Kidney glomerular epithelial cell (primary cell): ENCODE measurements at regions not wholly inside any gene's neighbourhood (a gene's known extent, or its start where the extent isn't known, plus 50 kb on each side); places are given as distances from the start of the nearest gene placed in this dataset.
A peak's percentile ranks its signal among the peaks of the same experiment; 100 is the strongest.

Experiments used
- DNase-seq: peaks from one replicate; lab custom pipeline; 2025; lab: John Stamatoyannopoulos, UW

GRCh38 chr9:87157366-87158031, 210.2 kb upstream of the GAS1 start:
- peak; percentile 71 for DNase-seq

DNA sequence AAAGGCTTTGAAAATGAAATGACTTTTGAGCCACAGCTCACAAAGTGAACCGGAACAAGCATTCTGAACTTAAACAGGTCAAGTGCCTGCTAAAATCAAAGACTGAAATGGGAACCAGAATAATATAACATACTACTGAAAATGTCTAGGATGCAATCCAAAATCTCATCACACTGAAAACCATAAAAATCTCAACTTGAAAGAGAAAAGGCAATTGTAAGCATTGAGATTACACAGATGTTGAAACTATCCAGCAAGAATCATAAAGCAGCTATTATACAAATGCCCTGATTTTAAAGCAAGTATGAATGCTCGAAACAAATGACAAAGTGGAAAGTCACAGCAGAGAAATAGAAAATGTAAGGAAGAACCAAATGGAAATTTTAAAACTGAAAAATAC, 211.5 kb upstream of the GAS1 start:
- no peak for DNase-seq

GRCh38 chr9:87160148-87161102, 213.1 kb upstream of the GAS1 start:
- DNase-seq: no peak

- no peak for DNase-seq
Observed at GRCh38 chr9:87167161-87167560, 219.9 kb upstream of the GAS1 start.

DNA sequence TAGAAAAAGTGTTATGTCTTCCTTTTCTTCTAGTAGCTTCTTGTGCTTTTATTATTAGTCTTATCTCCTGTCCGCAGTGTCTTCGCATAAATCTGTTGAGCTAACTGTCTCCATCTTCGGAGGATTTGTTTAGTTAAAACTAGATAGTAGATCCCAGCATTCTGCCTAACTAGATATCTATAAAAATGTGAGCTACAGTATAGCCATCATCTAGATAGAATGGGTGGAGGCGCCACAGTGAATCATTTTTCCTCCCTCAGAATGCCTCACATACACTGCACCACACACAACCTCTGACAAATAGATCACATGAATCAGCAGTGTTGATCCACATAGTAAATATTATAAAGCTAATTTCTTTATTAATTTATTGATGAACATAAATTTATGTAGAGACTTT, 220.3 kb upstream of the GAS1 start:
- no peak for DNase-seq

DNA sequence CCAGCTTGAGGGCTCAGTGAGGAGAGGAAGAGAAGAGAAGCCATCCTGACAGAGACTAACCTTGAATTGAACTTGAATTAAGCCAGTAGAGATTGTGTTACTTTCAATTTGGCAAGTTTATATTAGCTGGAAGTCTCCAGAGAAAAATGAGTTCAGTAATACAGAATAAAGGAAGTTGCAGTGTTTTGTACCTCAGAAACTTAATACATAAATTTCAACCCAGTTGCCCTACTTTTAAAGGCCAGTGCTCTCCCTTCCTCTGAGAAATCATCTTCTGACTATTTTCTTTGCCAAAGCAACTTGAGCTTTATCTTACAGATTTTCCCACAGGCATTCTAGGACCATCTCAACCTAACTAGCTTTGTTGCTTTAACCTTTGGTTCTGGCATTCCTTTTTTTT, 231.0 kb upstream of the GAS1 start:
- DNase-seq: no peak

GRCh38 chr9:87179553-87180340, 232.4 kb upstream of the GAS1 start:
- no peak for DNase-seq

DNA sequence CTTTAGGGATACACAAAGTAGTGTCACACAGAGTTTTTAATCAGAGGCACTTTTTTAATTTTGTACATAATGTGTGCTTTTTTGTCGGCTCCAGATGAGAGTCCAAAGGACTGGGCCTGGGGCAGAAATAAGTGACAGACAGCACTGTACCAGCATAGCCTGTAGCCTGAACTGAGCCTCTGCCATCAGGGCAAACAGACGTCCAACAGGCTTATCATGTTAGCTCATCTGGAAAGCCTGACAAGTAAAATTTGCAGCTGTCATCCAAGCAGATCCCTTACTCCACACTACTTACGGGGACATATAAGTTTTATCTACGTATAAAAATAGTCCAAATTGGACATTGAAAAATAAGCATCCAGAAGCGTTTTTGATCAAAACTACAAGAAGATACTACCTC, 233.1 kb upstream of the GAS1 start:
- no peak for DNase-seq

DNA sequence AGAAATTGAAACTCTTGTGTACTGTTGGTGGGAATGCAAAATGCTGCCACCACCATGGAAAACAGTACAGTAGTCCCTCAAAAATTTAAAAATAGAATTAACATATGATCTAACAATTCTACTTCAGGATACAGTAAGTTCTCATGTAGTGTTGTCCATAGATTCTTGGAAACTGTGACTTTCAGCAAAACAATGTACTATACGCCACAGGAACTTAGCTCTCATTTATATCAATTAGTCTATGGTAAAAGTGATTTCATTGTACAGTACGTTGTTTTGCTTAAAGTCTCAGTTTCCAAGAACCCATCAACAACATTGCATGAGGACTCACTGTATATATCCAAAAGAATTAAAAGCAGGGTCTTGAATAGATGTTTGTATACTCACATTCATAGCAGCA, 233.5 kb upstream of the GAS1 start:
- no peak for DNase-seq

DNA sequence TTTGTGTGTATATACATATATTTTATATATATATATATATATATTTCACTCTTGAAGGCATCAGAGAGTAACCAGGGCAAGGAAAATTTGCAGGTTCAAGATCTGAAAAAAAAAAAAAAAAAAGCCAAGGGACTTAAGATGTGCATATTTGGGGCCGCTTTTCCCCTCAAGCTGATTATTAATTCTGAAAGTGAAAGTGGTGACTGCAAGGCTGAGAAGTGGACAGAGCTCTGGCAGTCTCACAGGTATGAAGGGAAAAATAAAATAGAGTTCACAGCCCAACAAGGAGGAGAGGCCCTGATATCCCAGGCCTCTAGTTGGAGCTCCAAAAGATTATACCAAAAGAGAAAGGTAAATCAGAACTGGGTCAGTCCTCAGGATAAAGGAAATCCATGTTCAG, 234.4 kb upstream of the GAS1 start:
- DNase-seq: no peak

DNA sequence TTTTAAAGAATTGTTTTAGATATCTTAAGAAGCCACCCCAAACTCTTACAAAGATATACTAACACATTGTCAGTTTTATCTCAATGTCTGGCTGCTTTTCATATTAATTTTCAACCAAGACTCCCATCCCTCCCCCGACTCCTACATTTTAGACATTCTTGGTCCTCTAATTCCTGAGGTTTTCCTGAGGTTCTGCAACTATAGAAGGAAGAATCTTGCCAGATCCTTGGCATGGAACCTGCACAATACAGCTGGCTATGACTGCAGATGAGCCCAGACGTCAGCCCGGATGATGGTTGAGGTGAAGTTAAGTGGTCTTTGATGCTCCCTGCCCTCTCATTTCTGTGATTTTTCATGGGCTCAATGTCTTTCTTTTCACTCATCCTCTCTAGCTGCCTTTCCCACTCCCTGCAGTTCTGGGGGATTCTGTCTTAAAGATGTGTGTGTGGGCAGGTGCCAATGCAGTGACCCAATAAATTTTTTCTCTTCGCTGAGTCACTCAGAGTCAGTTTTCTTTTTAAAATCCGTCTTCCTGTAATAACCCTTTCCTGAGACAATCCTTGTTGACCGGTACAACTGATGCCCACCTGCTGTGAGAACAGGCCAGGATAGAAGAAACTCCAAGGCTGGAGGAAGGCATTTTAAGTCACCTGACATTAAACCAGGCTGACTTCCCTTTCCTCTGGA, 237.8 kb upstream of the GAS1 start:
- peak; percentile 97 for DNase-seq

DNA sequence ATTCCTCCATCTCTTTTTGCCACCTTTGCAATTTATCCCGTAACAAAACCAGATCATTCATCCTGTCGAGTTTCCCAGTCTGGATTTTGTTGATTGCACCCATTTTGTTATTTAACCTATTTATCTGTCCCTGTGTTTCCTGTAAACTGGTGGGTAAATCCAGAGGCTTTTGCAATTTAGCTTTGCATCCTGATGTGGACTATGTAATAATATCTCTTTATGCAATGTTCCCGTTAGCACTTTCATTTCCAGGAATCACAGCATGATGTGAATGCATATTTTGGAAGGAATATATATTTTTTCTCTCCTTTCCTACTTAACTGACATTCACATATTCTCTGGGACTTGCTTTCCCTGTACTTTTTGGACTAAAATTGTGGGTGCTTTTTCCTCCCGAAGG, 240.3 kb upstream of the GAS1 start:
- no peak for DNase-seq

DNA sequence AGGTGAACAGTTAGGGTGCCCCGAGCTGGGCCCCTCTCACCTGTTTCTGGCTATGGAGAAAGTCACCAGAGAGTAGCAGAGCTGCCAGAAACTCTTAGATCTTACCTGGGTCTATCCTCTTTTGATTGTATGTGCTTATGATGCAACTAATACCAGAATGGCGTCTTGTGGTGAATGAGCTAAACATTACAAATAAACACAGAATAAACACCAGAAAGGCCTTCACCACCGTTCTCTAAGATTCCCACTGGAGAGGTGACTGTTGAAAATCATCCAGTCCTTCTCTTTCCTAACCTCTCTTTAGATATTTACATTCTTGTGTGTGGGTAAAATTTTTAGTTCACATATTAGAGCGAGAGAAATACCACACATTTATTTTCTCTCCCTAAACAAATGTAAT, 241.7 kb upstream of the GAS1 start:
- no peak for DNase-seq

- DNase-seq: no peak
Observed at GRCh38 chr9:87193151-87193550, 245.8 kb upstream of the GAS1 start.

DNA sequence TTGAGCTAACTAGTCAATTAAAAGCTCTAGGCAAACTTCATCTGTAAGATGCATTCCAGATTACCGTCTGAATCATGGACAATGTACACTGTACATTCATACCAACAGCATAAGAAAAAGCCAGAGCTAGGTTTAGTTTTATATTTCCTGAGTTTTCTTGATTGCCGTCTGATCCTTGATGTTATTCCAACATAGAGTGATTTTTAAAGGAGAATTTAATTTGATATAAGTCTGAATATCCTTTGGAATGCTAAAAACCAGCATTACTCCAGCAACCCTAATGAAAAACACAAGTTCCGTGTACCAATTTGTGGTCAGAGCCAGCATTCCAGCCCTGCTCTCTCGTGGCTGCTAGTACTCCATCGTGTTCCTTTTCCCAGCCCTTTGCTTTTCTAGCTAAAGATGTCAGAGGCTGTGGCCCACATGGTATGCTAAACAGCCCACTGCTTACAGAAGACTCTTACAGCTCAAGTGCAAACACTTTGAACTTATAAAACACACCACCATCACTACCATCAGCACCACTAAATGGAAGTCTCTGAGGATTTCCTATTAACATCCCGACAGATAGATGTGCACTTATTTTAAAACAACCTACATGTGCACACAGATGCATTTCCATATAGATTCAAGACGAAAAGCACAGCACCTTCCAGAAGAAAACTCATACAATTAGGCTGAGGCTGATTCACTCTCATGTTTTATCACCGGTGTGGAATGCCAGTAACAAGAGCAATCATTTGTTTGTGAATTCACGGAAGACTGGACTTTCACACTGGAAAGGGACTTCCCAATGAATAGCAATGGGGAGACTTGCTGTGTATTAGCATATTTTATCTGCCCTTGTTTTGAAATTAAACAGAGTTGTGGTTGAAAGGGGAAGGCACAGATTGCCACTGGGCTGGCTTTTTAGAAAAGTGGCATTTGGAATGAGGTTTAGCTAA, 246.9 kb upstream of the GAS1 start:
- peak; percentile 99 for DNase-seq

- peak; percentile 43 for DNase-seq
Observed at GRCh38 chr9:87195306-87195705, 248.0 kb upstream of the GAS1 start.

GRCh38 chr9:87197349-87198130, 250.2 kb upstream of the GAS1 start:
- no peak for DNase-seq

GRCh38 chr9:87198716-87199115, 251.4 kb upstream of the GAS1 start:
- DNase-seq: no peak

- DNase-seq: no peak
Observed at GRCh38 chr9:87199278-87199677, 252.0 kb upstream of the GAS1 start.

- no peak for DNase-seq
Observed at GRCh38 chr9:87199782-87200181, 252.5 kb upstream of the GAS1 start.
